Stimulated activated CD4-positive, alpha-beta T cell treated with anti-CD3 and anti-CD28 coated beads, Interleukin-12 subunit alpha, Interleukin-12 subunit beta, amount 100 ng/mL, for 48 hours (primary cell): ENCODE measurements at regions not wholly inside any gene's neighbourhood (a gene's known extent, or its start where the extent isn't known, plus 50 kb on each side); places are given as distances from the start of the nearest gene placed in this dataset.

Experiments
- DNase-seq, 3 donors: peaks; one replicate each; pipeline ENCODE4 v3.0.0-alpha.2; 2020; ENCODE audit warnings: low read depth in 2 of 3, low spot score in 1 of 3

GRCh38 chr13:72174549-72174948, 307.5 kb upstream of the DACH1 start:
- no peak for DNase-seq

GRCh38 chr13:72170571-72170970, 303.6 kb upstream of the DACH1 start:
- DNase-seq: no peak

- no peak for DNase-seq
Observed at GRCh38 chr13:72168126-72168855, 301.3 kb upstream of the DACH1 start.

- no peak for DNase-seq
Observed at GRCh38 chr13:72166102-72166650, 299.2 kb upstream of the DACH1 start.

- DNase-seq: no peak
Observed at GRCh38 chr13:72165276-72165675, 298.3 kb upstream of the DACH1 start.

GRCh38 chr13:72164811-72165210, 297.8 kb upstream of the DACH1 start:
- no peak for DNase-seq

- no peak for DNase-seq
Observed at GRCh38 chr13:72163678-72164077, 296.7 kb upstream of the DACH1 start.

GRCh38 chr13:72160977-72161376, 294.0 kb upstream of the DACH1 start:
- no peak for DNase-seq

- no peak for DNase-seq
Observed at GRCh38 chr13:72156760-72157159, 289.8 kb upstream of the DACH1 start.

- DNase-seq: no peak
Observed at GRCh38 chr13:72153272-72153671, 286.3 kb upstream of the DACH1 start.

- no peak for DNase-seq
Observed at GRCh38 chr13:72151241-72151640, 284.2 kb upstream of the DACH1 start.

GRCh38 chr13:72150502-72150901, 283.5 kb upstream of the DACH1 start:
- DNase-seq: no peak

- no peak for DNase-seq
Observed at GRCh38 chr13:72149701-72150100, 282.7 kb upstream of the DACH1 start.

- DNase-seq: no peak
Observed at GRCh38 chr13:72146816-72147215, 279.8 kb upstream of the DACH1 start.

- no peak for DNase-seq
Observed at GRCh38 chr13:72145383-72145782, 278.4 kb upstream of the DACH1 start.

GRCh38 chr13:72144636-72145035, 277.6 kb upstream of the DACH1 start:
- no peak for DNase-seq

- no peak for DNase-seq
Observed at GRCh38 chr13:72141855-72142519, 275.0 kb upstream of the DACH1 start.

- no peak for DNase-seq
Observed at GRCh38 chr13:72139192-72139591, 272.2 kb upstream of the DACH1 start.

GRCh38 chr13:72132075-72132474, 265.1 kb upstream of the DACH1 start:
- DNase-seq: no peak

- DNase-seq: no peak
Observed at GRCh38 chr13:72129117-72129516, 262.1 kb upstream of the DACH1 start.

GRCh38 chr13:72127031-72127430, 260.0 kb upstream of the DACH1 start:
- no peak for DNase-seq

- no peak for DNase-seq
Observed at GRCh38 chr13:72126424-72126823, 259.4 kb upstream of the DACH1 start.

- no peak for DNase-seq
Observed at GRCh38 chr13:72125561-72125960, 258.6 kb upstream of the DACH1 start.
